HG02884 (cell line): ENCODE measurements at regions not wholly inside any gene's neighbourhood (a gene's known extent, or its start where the extent isn't known, plus 50 kb on each side); places are given as distances from the start of the nearest gene placed in this dataset.

ENCODE experiments used
- ATAC-seq: cut with Tn5 transposase; IDR thresholded peaks from one replicate; pipeline ENCODE4 v1.9.1; 2021; ENCODE audit warnings: mild to moderate bottlenecking, moderate library complexity; ENCODE audit not compliant: unreplicated experiment

DNA sequence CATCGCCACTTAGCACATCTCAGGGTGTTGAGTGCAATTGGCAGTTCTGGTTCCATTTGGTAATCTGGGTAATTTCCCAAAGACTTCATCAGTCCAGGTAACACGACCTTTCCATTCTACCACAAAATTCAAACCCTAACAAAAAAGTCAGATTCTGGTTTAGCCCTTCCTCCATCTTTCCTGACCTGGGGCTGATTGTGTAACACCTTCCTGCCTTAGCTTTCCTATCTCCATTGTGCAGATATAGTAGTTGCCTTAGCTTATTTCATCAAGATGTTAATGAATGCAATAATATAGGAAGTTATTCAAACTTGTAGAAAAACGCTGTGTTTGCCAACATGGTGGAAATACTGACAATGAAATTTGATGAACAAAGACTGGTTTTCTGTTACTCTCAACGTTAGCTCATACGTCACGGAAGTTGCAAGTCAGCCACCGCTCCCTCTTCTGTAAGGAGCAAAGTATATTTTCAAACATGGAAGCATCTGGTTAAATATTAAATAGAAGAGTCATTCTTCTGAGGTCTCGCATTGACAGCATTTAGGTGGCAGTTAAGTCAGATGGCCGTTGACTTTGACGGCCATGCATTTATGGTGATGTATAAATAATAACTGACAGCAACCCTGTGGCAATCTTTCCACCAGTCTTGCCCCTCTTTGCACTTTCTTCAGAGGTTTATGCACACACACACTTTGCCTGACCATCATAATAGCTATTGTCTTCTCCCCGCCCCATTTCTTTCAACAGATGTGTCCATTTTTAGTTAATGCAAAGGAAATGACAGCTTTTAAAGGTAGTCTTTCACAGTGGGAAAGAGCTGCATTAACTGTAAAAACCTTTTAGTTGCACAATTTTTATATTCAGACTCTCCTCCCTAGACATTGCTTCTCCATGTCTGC lies 205.1 kb upstream of the BMPER start:
- ATAC-seq = no peak

DNA sequence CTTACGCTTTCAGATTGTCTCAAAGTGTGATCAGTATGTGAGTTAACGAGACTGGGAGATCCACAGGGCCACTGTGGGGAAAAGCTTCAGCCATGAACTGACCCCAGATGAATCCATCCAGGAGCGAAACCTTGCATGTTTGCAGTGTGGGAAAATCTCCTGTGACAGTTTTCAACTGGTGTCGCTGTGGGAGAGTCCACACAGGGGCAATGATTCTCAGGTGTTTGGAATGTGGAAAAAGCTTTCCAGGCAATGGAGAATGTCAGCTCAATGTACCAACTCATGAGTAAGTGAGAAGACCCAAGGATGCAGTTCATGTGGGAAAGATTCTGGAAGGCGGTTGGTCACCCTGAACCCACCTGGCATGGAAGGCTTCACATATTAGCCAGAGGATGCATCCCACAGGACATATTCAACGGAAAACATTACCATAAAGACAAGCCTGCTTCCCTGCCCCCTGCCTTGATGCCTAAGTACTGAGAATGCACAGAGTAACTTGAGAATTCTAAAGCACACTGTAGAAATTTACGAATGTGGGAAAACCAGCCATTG lies 204.1 kb upstream of the BMPER start:
- ATAC-seq = no peak

DNA sequence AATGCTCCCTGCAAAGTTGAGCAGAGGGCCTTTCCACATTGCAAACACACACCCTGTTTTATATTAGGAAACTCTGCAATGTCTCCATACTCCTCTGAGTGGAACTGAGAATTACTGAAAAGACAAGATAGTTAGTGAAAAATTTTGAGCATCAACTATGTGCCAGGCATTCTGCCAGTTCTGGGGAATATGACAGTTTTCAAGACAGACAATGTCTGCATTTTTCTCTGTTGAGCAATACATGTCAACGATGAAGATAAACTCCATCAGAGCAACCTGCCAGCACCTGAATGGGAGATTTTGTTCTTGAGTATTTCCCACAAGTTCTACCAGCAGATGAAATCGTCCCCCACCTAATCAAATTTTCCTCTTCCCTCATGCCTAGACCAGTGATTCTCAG lies 203.4 kb upstream of the BMPER start:
- no peak for ATAC-seq

DNA sequence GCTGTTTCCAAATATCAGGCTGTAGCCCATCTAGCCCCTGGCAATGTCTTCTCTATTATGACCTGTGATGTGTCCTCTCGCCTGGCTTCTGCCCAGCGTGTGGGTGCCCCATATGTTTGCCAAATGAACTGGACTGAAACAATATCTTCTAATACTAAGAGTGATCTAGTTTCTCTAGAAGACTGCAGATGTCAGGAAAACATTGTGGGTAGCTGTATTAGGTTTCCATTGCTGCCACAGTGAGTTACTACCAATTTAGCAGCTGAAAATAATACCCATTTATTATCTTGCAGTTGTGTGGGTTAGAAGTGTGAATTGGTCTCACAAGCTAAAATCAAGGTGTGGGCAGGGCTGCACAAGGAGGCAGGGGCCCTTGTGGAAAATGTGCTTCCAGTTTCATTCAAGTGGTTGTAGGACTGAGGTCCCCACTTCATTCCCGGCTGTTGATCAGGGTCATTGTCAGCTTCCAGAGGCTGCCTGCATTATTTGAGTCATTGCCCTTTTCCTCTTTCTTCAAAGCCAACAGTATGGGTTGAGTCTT lies 202.8 kb upstream of the BMPER start:
- ATAC-seq = no peak

DNA sequence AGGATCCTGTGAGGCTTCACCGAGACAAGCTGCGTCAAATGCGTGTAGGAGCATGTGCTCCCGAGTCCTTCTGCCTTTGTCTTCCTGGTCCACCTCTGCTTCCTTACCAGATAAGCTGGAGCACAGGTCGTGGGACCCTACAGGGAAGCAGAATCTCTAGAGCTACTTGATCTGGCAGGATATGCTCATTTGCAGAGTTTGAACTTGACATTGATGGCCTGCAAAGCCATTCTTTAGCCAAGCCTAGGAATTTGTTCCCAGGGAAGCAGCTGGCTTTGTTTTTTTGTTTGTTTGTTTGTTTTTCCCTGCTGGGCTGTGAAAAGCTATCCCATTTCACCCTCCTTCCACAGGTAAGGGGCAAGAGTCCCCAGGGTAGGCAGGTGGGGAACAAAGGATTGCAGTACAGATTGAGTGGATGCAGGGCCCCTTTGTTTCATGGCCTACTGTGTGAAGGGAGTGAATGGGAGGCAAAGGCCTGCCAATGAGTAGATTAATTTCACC lies 200.0 kb upstream of the BMPER start:
- ATAC-seq = no peak

DNA sequence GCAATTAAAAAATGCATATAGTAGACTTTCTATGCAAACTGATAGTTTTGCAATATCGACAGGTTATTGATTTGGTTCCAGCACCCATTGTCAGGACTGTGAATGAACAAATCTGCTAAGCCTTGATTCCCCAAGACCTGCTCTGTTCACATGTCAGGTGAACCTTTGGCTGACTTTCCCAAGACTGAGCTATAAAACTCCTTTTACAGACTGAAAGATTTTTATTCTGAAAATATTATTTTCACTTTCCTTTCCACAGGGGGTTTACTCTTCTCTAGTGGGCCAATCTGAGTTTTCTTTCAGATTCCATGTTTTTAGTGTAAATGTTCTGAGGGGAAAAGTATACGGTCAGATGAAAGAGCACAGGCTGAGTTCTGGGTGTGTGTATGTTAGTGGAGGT lies 199.2 kb upstream of the BMPER start:
- ATAC-seq = no peak

DNA sequence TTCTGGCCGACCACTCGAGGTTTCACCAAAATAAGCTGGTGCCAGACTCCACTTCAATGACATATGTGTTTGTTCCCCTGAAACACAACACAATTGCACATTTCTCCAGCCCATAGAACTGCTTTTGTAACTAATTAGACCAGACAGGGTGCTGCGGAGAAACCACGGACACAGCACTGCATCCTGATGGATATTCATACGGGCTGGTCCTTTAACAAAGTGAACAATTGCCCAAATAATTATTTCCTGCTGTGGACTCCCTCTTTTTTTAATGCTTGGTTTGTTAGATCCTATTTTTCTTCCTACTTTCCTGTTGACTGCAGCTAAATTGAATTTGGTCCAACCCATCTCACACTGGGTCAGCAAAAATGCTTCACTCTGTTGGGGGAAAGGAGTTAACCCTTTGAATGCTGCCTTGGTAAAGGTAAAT lies 198.6 kb upstream of the BMPER start:
- ATAC-seq = no peak

DNA sequence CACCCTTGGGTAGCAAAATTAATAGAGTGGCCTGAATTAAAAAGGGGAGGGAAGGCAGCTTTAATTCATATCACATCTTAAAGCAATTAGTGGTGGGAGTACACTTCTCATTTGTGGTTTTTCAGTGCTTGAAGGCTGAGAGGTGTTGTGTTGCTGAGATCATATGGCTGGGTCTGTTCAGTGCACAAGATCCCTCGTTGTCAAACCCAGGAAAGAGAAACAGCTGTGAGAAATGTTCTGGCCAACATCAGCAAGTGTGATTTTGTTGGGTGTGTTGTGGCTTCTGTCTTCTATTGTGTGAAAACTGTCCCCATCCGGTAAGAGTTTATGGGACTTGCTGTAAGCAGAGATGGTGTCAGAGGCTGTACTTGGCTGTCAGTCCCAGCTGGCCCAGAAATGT lies 197.9 kb upstream of the BMPER start:
- no peak for ATAC-seq

DNA sequence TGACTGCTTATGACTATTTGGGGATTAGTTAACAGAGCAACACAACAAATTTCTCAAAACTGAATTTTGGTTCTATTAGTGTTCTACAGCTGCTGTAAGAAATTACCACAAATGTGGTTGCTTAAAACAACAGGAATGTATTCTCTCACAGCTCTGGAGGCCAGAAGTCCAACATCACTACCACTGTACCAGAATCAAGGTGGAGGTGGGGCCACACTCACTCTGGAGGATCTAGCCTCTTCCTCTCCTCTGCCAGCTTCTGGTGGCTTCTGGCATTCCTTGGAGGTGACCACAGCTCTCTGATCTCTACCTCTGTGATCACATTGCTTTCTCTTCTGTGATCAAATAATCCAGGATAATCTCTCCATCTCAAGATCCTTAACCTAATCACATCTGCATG lies 194.7 kb upstream of the BMPER start:
- ATAC-seq = no peak

DNA sequence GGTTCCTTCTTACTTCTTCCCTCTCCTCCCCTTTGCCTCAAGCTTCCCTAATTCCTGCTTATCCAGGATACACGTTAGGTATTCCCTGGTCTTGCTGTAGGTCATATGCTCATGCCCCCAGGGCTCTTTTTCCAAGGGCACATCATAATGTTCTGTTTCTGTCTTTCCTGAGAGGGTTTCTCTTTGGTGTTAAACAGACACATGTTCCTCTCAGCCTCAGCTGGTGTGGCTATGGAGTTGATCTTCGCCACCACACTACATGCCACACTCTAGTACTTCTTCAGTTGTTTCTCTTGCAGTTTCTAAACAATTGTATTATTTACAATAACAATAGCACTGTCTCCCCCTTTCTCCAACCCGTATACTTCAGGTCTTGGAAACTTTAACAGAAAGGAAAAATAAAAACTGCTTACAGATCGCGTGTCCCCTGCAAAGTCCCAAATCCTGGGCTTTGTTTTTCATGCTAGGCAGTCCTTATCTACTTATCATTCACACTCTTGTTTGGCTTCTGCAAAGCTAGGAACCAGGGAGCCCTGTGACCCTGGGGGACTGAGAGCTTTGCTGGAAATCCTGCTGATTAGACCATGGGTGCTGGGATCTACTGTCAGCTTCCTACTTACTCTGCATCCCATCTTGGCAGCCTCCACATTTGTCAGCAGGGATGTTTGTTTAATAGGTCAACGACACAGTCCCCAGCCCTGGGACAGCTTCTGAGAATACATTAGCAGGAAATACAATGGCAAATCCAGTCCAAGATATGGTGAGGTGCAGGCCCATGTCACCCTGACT lies 193.9 kb upstream of the BMPER start:
- no peak for ATAC-seq

DNA sequence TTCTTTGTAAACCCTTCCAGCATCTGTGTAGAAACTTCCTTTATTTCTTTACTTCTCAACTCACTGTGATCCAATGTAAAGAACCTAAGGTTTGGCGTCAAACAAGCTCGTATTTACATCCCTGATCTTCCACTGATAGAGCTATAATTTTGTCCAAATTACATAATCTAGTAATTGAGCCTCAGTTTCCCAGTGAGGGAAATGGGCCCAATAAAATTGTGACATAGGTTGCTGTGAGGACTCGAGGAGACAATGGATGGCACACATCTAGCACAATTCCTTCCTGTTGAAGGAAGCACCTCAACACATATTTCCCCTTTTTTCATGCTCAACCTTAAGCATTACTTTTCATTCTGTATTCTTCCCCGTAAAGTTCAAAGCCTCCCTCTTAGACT lies 193.3 kb upstream of the BMPER start:
- ATAC-seq = no peak

DNA sequence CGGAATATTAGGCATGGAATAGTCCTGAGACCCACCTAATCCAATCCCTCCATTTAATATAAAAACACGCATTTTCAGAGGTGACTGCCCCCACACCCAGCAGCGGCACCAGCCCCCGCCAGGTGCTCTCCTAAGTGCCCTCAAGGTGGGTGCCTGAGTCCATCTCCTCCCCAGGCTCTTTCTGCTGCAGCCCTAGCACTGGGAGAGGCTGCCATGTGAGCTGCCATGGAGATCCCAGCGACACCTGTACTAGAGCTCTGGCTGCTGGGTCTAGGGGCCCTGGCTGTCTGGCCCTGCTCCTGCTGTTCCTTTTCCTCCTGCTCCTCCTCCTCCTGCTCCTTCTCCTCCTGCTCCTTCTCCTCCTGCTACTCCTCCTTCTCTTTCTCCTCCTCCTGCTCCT lies 191.1 kb upstream of the BMPER start:
- ATAC-seq = no peak

DNA sequence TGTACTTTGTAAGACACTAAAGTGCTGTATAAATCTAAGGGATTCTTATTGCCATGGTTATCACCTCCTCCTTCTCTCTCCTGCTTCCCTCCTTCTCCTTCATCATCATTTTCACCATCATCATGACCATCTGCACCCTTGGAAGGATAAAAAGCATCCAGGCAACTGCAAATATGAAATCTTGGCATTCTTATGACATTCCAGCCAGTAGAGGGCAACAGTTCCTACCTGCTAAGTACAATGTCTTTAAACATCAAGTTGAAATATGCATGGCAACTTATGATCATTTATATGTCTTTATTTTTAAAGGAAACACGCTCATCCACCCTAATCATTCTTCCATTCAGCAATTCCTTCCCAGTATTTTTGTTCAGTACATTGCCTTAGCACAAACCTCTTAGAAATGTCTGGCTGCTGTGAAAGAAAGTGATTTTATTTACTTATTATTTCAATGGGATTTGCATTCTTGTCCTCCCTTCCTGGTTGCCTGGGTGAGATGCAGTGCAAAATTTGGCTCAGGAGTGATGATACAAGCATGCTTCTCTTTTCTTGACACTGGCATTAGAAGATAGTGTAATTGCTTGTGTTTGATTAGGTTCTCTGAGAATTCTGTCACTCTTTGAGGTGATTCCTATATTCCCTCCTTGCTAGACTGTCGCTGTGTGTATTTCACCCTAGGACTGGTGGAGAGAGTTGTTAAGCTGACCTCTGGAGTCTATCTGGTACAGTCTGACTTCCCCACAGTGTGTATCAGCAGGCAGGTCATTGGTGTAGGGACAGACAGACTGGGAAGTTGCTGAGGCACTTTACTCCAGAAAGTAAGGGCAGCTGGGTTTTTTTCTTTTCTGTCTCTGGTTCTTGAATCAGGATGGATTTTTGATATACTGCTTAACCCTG lies 188.5 kb upstream of the BMPER start:
- no peak for ATAC-seq

DNA sequence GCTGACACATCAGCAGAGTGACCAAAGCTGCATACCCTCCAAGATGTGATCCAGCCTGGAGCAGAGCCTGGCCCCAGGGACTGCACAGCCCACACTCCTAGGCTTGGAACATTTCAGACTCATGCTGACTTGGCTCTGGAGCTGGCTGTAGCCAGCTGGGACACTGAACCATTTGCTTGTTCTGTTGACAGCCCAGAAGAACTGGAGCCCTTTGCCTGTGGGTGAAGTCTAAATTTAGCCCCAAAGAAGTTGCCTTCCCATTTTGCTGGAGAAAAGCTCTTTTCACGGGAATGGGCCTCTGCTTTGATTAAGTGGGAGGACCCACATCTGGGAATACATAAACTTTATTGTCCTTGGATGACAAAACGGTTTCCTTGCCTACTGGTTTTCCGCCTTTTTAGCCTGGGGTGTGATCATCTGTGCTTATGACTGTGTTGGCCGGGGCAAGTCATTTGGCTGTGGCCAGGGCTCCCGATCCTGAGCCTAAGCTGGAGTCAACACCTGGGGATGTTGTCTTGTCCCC lies 186.2 kb upstream of the BMPER start:
- ATAC-seq = no peak

DNA sequence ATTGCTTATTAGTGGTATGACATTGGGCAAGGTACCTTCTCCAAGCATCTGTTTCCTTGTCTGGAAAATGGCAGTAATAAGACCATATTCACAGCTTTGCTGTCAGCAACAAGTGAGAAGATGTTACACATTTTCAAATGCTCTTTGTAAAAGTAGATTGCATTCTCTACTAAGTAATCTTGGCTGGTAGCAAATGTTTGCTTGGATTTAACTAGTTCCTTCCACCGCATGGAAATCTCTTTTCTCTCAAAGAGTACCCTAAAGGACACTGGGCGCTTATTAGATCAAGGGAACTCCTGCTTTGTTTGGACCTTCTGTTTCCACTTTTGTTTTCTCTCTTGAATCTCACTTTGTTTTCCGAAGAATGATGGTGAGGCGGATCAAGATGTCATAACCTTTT lies 185.2 kb upstream of the BMPER start:
- no peak for ATAC-seq

DNA sequence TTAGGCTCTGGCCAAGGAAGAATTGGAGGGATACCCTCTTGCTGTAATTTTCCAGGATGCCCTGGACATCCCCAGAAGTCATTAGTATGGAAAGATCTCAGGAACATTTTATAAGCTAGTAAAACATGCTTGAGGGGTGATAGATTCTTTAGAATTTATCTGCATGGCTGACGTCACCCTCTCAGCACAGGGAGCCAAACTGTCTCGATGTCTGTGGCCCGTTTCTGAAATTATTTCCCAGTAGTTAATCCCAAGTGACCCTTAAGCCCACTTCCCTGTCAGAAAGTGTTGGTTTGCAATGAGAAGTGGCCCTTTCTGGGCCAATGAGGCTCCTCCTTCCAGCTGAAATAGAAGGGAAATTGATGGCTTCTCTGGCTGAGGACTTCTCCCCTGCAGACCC lies 184.5 kb upstream of the BMPER start:
- ATAC-seq = no peak

DNA sequence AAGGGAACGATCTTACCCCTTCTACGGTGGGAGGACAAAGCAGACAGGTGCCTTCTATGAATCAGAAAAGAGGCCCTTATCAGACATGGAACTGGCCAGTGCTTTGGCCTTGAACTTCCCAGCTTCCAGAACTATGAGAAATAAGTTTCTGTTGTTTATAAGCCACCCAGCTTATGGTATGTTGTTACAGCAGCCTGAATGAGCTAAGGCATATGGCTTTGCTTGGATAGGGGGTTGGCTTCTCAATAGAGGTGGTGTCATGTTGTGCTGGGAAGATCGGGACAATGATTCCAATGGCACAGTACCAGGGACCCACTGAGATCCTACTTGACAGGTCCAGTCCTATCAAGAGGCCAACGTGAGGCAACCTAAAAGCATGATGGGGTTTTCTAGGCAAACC lies 183.4 kb upstream of the BMPER start:
- no peak for ATAC-seq

DNA sequence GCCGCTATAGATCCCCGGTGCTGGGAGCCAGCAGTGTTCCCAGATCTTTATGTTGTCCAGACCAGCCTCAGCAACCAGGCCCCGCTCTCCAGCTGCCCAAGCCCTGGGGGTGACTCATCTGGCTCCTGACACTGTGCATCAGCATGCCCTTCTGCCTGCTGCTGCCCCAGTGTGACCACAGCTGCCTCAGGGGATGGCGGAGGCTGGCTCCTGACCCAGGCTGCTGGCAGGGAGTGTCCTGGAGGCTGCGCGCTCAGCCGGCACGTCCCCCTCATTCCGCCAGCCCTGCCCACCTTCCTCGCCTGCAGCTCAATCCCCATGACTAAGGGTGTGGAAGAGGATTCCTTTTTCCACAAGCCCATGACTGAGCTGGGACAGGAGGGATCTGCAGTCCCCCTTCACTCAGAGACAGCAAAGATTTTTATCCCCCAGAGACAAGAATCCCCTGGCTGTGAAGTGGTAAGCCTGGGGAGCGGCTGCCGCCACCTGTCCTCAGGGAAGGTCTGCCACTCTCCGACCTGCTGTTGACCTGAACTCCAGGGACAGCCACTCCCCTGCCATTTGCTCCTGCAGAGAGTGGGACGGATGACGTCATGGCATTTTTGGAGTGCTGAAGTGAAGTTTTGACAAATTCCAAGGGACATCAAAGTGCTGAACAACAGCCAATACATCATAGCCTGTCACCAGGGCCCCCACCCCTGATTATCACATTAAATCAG lies 182.8 kb upstream of the BMPER start:
- no peak for ATAC-seq

DNA sequence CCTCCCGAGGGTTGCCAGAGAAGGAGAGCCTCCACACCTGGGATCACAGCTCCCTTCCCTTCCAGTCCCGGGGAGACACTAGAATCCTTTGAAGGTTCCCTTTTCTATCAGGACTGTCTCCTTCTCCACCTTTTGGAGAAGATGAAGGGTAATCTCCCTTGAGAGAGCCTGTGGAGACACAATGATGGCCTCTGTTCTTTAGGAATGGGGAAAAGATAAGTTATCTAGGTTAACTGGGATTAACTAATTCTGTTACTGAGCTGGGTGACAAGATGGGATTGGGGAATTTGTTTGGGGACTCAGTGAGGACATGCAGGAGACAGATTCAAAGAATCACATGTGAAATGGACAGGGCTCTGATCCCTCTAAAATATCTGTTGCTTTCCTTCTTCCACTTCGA lies 181.1 kb upstream of the BMPER start:
- ATAC-seq = no peak
